Kidney (tissue), 13 donors: ENCODE measurements at regions not wholly inside any gene's neighbourhood (a gene's known extent, or its start where the extent isn't known, plus 50 kb on each side); places are given as distances from the start of the nearest gene placed in this dataset.

Source experiments
- DNase-seq, 5 donors: peaks; one replicate each; pipeline ENCODE4 v3.0.0-alpha.2; 2013 to 2020
- FAIRE-seq: peaks from 2 replicates; lab custom pipeline; 2012; peaks lifted over from hg19 to GRCh38; lab: Jason Lieb, UNC
- H3K27ac ChIP-seq, 2 donors: one replicate each; pipeline ENCODE4 v1.7.0; 2013; ENCODE audit warnings: low read depth in 2 of 2, low read length in 2 of 2, inconsistent platforms in 1 of 2
- H3K27me3 ChIP-seq: one replicate; pipeline ENCODE4 v1.7.1; 2013; ENCODE audit warnings: low read length, inconsistent platforms; ENCODE audit not compliant: control insufficient read depth, insufficient read depth
- H3K36me3 ChIP-seq, 3 donors: one replicate each; pipeline versions ENCODE4 v1.7.0 to v1.7.1; 2013; ENCODE audit warnings: low read length in 3 of 3, control low read depth in 1 of 3, inconsistent platforms in 1 of 3; ENCODE audit not compliant: insufficient read depth in 3 of 3, control insufficient read depth in 2 of 3
- H3K4me1 ChIP-seq, 3 donors: one replicate each; pipeline versions ENCODE4 v1.7.0 to v1.7.1; 2013; ENCODE audit warnings: low read length in 3 of 3, inconsistent platforms in 1 of 3, low read depth in 1 of 3; ENCODE audit not compliant: control insufficient read depth in 2 of 3, insufficient read depth in 2 of 3
- H3K4me3 ChIP-seq, 3 donors: one replicate each; pipeline versions ENCODE4 v1.7.0 to v1.8.1; 2013; ENCODE audit warnings: low read length in 3 of 3, control low read depth in 1 of 3, inconsistent platforms in 1 of 3
- H3K9ac ChIP-seq, 3 donors: one replicate each; pipeline versions ENCODE4 v1.7.0 to v1.7.1; 2013; ENCODE audit warnings: low read length in 3 of 3, control low read depth in 1 of 3, inconsistent platforms in 1 of 3
- H3K9me3 ChIP-seq, 3 donors: one replicate each; pipeline versions ENCODE4 v1.7.0 to v1.7.1; 2013; ENCODE audit warnings: low read length in 3 of 3, control low read depth in 1 of 3, inconsistent platforms in 1 of 3; ENCODE audit not compliant: control insufficient read depth in 2 of 3, insufficient read depth in 1 of 3
- intact Hi-C: fragments of 100-400 bp; cut with DNase I; formaldehyde crosslinking; loops from one replicate; pipeline ENCODE4 v1.11.1; 2022
- TF ChIP-seq, protein P1 (sequence below): IDR thresholded peaks from 3 replicates; pipeline ENCODE4 v1.5.1; 2012; ENCODE audit warnings: mild to moderate bottlenecking, moderate library complexity, borderline replicate concordance; ENCODE audit not compliant: insufficient read depth; ENCODE audit errors: extremely low read depth
- donor health status: control.
- donor health status: control.
- donor health status: control.
- donor health status: control.
- donor health status: control.
- donor health status: DM: yes; HTN: yes; CAD: no.
- donor health status: Normal renal cell carcinoma (clear cell type).

DNA sequence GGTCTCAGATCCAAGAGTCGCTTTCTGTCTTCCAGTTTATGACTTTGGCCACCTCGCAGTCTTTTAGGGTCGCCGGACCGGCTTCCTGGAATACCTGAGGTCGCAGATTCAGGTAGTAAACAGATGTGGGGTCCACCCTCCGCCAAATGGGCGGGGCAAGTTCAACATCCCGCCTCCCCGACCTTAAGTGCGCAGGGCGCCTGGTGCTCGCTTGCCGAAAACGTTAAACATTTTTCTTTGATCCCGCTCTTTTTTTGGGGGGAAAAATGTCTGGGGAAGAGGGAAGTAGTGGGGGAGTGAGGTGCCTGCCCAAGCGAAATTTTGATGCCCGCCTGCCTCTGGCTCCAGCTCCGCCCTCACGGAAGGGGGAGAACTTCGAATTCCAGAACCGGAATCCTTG lies 73.9 kb upstream of the TBX5 start:
- Histone ChIP-seq H3K27ac (no peak overlapping the region), H3K9ac (no peak overlapping the region), H3K4me3 (no peak overlapping the region), H3K36me3 (no peaks in the 10 kb centered on the region), H3K9me3 (no peaks in the 10 kb centered on the region), H3K4me1 (no peaks in the 10 kb centered on the region), H3K27me3 (peaks cover 61% of the 10 kb centered on the region)
- DNase-seq (peak in 1 of 5 donors; percentile 35), FAIRE-seq (no peak)
- intact Hi-C loops: no loop called here
- TF ChIP-seq, protein P1, sequence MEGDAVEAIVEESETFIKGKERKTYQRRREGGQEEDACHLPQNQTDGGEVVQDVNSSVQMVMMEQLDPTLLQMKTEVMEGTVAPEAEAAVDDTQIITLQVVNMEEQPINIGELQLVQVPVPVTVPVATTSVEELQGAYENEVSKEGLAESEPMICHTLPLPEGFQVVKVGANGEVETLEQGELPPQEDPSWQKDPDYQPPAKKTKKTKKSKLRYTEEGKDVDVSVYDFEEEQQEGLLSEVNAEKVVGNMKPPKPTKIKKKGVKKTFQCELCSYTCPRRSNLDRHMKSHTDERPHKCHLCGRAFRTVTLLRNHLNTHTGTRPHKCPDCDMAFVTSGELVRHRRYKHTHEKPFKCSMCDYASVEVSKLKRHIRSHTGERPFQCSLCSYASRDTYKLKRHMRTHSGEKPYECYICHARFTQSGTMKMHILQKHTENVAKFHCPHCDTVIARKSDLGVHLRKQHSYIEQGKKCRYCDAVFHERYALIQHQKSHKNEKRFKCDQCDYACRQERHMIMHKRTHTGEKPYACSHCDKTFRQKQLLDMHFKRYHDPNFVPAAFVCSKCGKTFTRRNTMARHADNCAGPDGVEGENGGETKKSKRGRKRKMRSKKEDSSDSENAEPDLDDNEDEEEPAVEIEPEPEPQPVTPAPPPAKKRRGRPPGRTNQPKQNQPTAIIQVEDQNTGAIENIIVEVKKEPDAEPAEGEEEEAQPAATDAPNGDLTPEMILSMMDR: no peak

GRCh38 chr12:114478865-114479264 lies 72.9 kb upstream of the TBX5 start:
- peaks cover 61% of the 10 kb centered on the region for H3K27me3 ChIP-seq
- H3K27ac ChIP-seq: no peak overlapping the region

DNA sequence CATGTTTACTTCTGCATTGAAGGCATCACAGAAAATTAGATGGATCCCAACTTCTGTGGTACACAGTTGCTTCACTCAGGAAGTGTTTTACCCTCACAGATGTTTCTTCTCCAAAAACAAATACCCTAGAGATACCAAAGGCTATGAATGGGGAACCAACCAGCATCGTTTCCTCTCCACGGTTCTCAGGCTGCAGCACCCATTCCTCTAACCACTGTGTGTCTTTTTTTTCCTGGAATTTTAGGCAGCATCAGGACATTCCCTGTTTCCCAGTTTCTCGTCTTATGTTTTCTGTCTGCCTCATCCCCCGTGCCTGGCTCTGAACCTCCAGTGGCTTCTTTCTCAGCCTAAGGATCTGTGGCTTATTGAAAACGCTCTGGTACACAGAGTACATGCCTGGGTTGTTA lies 72.0 kb upstream of the TBX5 start:
- Histone ChIP-seq H3K27me3 (peaks cover 61% of the 10 kb centered on the region), H3K4me3 (no peak overlapping the region), H3K9ac (no peak overlapping the region), H3K36me3 (no peaks in the 10 kb centered on the region), H3K9me3 (no peaks in the 10 kb centered on the region), H3K4me1 (no peaks in the 10 kb centered on the region), H3K27ac (no peak overlapping the region)
- FAIRE-seq (no peak), DNase-seq (no peak)
- intact Hi-C loops: no loop called here
- TF ChIP-seq, protein P1: no peak

More at GRCh38 chr12:114478865-114479264, 72.9 kb upstream of the TBX5 start:
- Histone ChIP-seq H3K4me3 (no peak overlapping the region), H3K9me3 (no peaks in the 10 kb centered on the region), H3K4me1 (no peaks in the 10 kb centered on the region), H3K9ac (no peak overlapping the region), H3K36me3 (no peaks in the 10 kb centered on the region)
- no peak for DNase-seq
- TF ChIP-seq, protein P1: no peak
- intact Hi-C loops: no loop called here
- FAIRE-seq: no peak

GRCh38 chr12:114476159-114476558 lies 70.2 kb upstream of the TBX5 start:
- Histone ChIP-seq H3K9ac (no peak overlapping the region), H3K36me3 (no peaks in the 10 kb centered on the region), H3K27me3 (peaks cover 43% of the 10 kb centered on the region), H3K27ac (no peak overlapping the region), H3K9me3 (no peaks in the 10 kb centered on the region), H3K4me1 (no peaks in the 10 kb centered on the region), H3K4me3 (no peak overlapping the region)
- peak in 1 of 5 donors; percentile 18 for DNase-seq
- no peak for FAIRE-seq
- intact Hi-C loops: no loop called here
- TF ChIP-seq, protein P1: no peak
